Osteocyte (in vitro differentiated cells): ENCODE measurements at regions not wholly inside any gene's neighbourhood (a gene's known extent, or its start where the extent isn't known, plus 50 kb on each side); places are given as distances from the start of the nearest gene placed in this dataset.

ENCODE experiments used
- DNase-seq: peaks from one replicate; pipeline ENCODE4 v3.0.0; 2021; ENCODE audit warnings: mixed read lengths; ENCODE audit not compliant: unreplicated experiment; ENCODE audit errors: extremely low spot score
- H3K27ac Mint-ChIP-seq: one replicate; pipeline ENCODE4 v1.8.0; 2021; ENCODE audit warnings: mild to moderate bottlenecking, mixed read lengths; ENCODE audit not compliant: unreplicated experiment
- H3K27me3 Mint-ChIP-seq: one replicate; pipeline ENCODE4 v1.8.0; 2021; ENCODE audit warnings: mixed read lengths; ENCODE audit not compliant: unreplicated experiment
- H3K36me3 Mint-ChIP-seq: one replicate; pipeline ENCODE4 v1.8.0; 2021; ENCODE audit warnings: mixed read lengths; ENCODE audit not compliant: unreplicated experiment
- H3K4me1 Mint-ChIP-seq: one replicate; pipeline ENCODE4 v1.8.0; 2021; ENCODE audit warnings: mixed read lengths; ENCODE audit not compliant: unreplicated experiment
- H3K4me3 Mint-ChIP-seq: one replicate; pipeline ENCODE4 v1.8.0; 2021; ENCODE audit warnings: mild to moderate bottlenecking, moderate library complexity, mixed read lengths; ENCODE audit not compliant: unreplicated experiment
- H3K9me3 Mint-ChIP-seq: one replicate; pipeline ENCODE4 v1.8.0; 2021; ENCODE audit warnings: mixed read lengths; ENCODE audit not compliant: unreplicated experiment
- TF ChIP-seq, protein P1 (sequence below): fragments of 200-600 bp; sonication (generic); IDR thresholded peaks from 2 replicates; pipeline ENCODE4 v1.5.0; 2021; ENCODE audit warnings: antibody characterized with exemption, mild to moderate bottlenecking, moderate library complexity

DNA sequence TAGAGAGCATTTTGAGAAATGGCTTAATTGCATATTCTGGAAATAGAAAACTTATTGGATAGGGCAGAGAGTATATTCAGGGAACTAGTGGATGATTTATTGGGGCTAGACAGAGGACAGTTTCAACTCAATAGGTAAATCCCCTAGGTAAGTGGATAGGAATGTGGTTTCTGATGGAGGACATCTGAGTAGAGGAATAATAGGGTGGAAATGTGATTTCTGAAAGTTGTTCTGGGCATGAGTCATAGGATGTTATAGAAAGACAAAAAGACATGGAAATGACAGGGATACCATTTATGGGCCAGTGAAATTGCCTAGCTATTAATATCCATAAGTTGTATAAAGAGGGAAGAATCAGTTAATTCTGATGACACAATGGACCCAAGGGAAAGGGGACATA is 563.3 kb upstream of the GOLIM4 start:
- Mint-ChIP-seq H3K27me3 (no peaks in the 10 kb centered on the region), H3K27ac (no peak overlapping the region), H3K36me3 (peaks cover 3% of the 10 kb centered on the region), H3K9me3 (peaks cover 8% of the 10 kb centered on the region), H3K4me3 (no peak overlapping the region), H3K4me1 (no peaks in the 10 kb centered on the region)
- DNase-seq, result no peak
- TF ChIP-seq, protein P1, sequence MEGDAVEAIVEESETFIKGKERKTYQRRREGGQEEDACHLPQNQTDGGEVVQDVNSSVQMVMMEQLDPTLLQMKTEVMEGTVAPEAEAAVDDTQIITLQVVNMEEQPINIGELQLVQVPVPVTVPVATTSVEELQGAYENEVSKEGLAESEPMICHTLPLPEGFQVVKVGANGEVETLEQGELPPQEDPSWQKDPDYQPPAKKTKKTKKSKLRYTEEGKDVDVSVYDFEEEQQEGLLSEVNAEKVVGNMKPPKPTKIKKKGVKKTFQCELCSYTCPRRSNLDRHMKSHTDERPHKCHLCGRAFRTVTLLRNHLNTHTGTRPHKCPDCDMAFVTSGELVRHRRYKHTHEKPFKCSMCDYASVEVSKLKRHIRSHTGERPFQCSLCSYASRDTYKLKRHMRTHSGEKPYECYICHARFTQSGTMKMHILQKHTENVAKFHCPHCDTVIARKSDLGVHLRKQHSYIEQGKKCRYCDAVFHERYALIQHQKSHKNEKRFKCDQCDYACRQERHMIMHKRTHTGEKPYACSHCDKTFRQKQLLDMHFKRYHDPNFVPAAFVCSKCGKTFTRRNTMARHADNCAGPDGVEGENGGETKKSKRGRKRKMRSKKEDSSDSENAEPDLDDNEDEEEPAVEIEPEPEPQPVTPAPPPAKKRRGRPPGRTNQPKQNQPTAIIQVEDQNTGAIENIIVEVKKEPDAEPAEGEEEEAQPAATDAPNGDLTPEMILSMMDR, result no peak

DNA sequence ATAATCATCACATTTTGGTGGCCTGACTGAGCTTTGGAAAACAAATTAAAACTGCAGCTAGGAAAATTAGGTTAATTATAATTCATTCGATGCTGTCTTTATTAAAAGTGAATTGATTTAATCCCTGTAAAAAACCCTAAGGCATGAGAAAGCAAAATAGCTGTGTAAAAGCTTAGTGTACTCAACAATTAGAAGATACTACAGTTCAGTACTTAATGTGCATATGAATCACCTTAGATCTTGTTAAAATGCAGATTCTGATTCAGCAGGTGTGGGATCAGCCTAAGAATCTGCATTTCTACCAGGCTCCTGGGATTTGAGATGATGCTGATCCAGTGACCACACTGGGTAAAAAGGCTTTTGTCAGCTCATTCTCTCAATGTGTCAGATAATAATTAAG is 559.9 kb upstream of the GOLIM4 start:
- Mint-ChIP-seq H3K4me1 (no peaks in the 10 kb centered on the region), H3K27me3 (no peaks in the 10 kb centered on the region), H3K9me3 (no peaks in the 10 kb centered on the region), H3K36me3 (no peaks in the 10 kb centered on the region), H3K27ac (no peak overlapping the region), H3K4me3 (no peak overlapping the region)
- DNase-seq, result no peak
- TF ChIP-seq, protein P1, result no peak

DNA sequence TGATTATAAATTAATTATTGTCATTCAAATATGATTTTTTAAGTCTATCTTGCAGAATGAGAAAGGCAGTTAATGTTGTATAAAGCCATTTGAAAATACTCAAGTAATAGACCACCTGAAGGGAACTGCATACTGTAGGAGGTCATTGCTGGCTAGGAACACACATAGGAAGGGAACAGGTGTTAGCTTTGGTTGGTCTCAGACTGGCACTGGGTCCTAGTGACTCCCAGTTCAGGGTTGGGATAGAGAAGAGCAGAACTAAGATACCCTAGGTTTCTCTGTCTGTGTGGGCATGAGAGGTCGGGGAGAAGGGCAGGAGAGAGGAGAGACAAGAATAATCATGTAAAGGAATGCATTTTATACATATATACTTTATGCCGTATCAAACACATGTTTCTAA is 559.0 kb upstream of the GOLIM4 start:
- TF ChIP-seq, protein P1, result no peak
- no peak for DNase-seq
- H3K9me3 Mint-ChIP-seq, result no peaks in the 10 kb centered on the region
- no peak overlapping the region for H3K27ac Mint-ChIP-seq
- no peaks in the 10 kb centered on the region for H3K4me1 Mint-ChIP-seq
- no peaks in the 10 kb centered on the region for H3K27me3 Mint-ChIP-seq
- no peaks in the 10 kb centered on the region for H3K36me3 Mint-ChIP-seq
- no peak overlapping the region for H3K4me3 Mint-ChIP-seq

DNA sequence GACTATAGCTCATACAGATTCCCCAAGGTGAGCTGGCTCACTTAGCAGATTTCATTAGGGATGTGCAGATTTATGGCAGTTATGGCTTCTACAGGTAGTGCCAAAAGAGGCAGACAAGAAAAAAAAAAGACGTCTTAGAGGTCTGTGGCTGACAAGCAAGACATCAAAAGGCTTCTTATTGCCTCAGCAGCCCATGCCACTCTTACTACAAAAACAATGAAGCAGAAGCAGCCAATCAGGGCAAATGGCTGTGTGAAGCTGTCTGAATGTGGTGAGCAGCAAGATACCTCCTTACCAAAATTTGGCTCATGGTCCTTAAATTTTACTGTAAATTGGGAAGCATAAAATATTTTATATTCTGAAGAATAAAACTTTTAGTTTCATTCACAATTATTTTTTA is 557.5 kb upstream of the GOLIM4 start:
- DNase-seq, result no peak
- Mint-ChIP-seq H3K9me3 (no peaks in the 10 kb centered on the region), H3K27me3 (no peaks in the 10 kb centered on the region), H3K36me3 (no peaks in the 10 kb centered on the region), H3K27ac (no peak overlapping the region), H3K4me3 (no peak overlapping the region), H3K4me1 (no peaks in the 10 kb centered on the region)
- TF ChIP-seq, protein P1, result no peak

DNA sequence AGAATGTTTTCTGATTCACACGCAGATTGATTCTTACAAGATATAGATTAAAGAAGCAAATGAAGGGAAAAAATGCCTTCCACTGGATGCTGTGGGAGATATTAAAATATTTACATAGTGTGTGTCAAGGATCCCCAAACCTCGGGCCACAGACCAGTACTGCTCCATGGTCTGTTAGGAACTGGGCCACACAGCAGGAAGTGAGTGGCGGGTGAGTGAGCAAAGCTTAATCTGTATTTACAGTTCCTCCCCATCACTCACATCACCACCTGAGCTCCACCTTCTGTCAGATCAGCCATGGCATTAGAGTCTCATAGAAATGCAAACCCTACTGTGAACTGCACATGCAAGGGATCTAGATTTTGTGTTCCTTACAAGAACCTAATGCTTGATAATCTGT is 552.6 kb upstream of the GOLIM4 start:
- Mint-ChIP-seq H3K4me3 (no peak overlapping the region), H3K4me1 (no peaks in the 10 kb centered on the region), H3K9me3 (no peaks in the 10 kb centered on the region), H3K27me3 (no peaks in the 10 kb centered on the region), H3K36me3 (no peaks in the 10 kb centered on the region), H3K27ac (no peak overlapping the region)
- TF ChIP-seq, protein P1, result no peak
- no peak for DNase-seq
